ENCODE measurements at regions not wholly inside any gene's neighbourhood (a gene's known extent, or its start where the extent isn't known, plus 50 kb on each side); places are given as distances from the start of the nearest gene placed in this dataset.

DNA sequence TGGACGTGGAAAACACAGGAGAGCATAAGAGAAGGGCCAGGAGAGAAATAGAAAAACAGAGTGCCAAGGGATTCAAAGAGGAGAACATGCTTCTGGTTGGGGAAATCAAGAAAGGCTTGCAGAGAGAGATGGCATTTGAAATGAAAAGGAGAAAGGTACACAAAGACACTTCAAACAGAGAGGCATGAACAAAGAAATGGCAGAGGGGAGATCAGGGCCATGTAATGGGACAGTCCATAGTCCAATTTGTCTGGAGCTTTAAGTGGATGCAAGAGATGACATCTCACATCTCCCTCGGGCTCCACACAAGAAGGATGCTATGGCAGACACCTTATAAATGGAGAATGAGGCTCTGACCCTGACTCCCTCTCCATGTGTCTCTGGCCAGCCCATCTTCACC is 331.1 kb downstream of the MLLT3 start:
- H3K4me1 ChIP-seq = no peaks in the 10 kb centered on the region
- TF ChIP-seq EP300 (IDR thresholded peaks at IDR 0.05) (no peak), POLR2AphosphoS5 (IDR thresholded peaks at IDR 0.05) (no peak), POLR2A (IDR thresholded peaks at IDR 0.05) (no peak)
- TF ChIP-seq, protein P1, sequence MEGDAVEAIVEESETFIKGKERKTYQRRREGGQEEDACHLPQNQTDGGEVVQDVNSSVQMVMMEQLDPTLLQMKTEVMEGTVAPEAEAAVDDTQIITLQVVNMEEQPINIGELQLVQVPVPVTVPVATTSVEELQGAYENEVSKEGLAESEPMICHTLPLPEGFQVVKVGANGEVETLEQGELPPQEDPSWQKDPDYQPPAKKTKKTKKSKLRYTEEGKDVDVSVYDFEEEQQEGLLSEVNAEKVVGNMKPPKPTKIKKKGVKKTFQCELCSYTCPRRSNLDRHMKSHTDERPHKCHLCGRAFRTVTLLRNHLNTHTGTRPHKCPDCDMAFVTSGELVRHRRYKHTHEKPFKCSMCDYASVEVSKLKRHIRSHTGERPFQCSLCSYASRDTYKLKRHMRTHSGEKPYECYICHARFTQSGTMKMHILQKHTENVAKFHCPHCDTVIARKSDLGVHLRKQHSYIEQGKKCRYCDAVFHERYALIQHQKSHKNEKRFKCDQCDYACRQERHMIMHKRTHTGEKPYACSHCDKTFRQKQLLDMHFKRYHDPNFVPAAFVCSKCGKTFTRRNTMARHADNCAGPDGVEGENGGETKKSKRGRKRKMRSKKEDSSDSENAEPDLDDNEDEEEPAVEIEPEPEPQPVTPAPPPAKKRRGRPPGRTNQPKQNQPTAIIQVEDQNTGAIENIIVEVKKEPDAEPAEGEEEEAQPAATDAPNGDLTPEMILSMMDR (IDR thresholded peaks at IDR 0.05) = no peak
- H3K4me3 ChIP-seq = no peak overlapping the region
- no peak overlapping the region for H3K27ac ChIP-seq
- WGBS, 5 donors = 64 to 77% (median 66%) methylated on average over 2 of the region's 2 CpGs
- intact Hi-C loops (cut with DNase I; ENCODE audit: low total_unique reads) = no loop called here
- H3K9me3 ChIP-seq = no peaks in the 10 kb centered on the region
- H3K36me3 ChIP-seq = no peaks in the 10 kb centered on the region
- DNase-seq = no peak
- H3K27me3 ChIP-seq = no peaks in the 10 kb centered on the region

DNA sequence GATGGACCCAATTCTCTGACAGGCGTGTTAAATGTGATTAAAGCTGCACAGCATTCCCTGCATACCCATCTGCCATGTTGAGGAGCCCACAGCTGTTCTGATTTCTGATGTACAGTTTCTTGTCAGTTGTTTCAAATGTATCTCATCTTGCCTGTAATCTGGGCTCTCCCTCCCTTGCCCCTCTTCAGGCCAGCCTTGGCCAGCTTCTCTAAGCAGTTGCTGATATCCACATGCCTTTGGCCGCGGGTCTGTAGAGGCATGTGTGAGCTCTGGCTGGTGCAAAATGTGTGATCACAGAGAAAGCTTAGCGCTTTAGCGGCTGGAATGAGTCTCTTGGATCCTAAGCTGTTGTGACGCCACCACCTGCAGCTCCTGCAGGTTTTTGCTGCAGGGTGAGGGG is 332.0 kb downstream of the MLLT3 start:
- intact Hi-C loops (cut with DNase I; ENCODE audit: low total_unique reads) = no loop called here
- no peaks in the 10 kb centered on the region for H3K4me1 ChIP-seq
- 73 to 86% (median 83%) methylated on average over 6 of the region's 6 CpGs for WGBS, 5 donors
- no peaks in the 10 kb centered on the region for H3K9me3 ChIP-seq
- H3K4me3 ChIP-seq = no peak overlapping the region
- H3K27ac ChIP-seq = no peak overlapping the region
- no peaks in the 10 kb centered on the region for H3K27me3 ChIP-seq
- no peak for DNase-seq
- TF ChIP-seq POLR2AphosphoS5 (IDR thresholded peaks at IDR 0.05) (no peak), EP300 (IDR thresholded peaks at IDR 0.05) (no peak), POLR2A (IDR thresholded peaks at IDR 0.05) (no peak)
- TF ChIP-seq, protein P1 (IDR thresholded peaks at IDR 0.05) = no peak
- H3K36me3 ChIP-seq = no peaks in the 10 kb centered on the region

DNA sequence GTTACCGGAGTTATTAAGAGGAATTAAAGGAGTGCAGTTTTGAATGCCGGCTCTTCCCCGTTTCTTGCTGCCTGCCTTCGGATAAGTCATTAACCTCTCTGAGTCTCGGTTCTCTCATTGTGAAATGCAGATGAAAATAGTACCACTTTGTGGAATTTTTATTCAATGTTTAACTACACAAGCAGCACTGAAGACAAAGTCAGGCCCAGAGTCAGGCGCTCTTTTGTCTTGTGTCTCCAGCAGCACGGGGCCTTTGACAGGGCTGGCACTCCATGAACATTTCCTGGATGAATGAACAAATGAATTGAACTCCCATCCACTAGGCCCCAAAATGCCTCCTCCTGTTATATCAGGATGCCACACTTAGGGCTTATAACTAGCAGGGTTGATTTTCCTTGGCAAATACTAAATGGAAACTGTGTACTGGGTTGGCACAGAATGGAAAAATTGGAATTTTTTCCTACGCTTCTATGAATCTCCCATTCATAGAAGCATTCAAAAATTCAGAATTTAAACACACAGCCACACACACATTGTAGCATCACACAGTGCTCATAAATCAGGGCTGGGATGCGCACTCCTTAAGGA is 332.8 kb downstream of the MLLT3 start:
- WGBS, 5 donors = 77 to 85% (median 81%) methylated on average over 9 of the region's 9 CpGs
- Histone ChIP-seq H3K27ac (no peak overlapping the region), H3K4me1 (no peaks in the 10 kb centered on the region), H3K9me3 (no peaks in the 10 kb centered on the region), H3K27me3 (no peaks in the 10 kb centered on the region), H3K4me3 (no peak overlapping the region), H3K36me3 (no peaks in the 10 kb centered on the region)
- intact Hi-C loops (cut with DNase I; ENCODE audit: low total_unique reads) = no loop called here
- no peak for TF ChIP-seq POLR2AphosphoS5 (IDR thresholded peaks at IDR 0.05)
- no peak for TF ChIP-seq EP300 (IDR thresholded peaks at IDR 0.05)
- no peak for TF ChIP-seq POLR2A (IDR thresholded peaks at IDR 0.05)
- TF ChIP-seq, protein P1 (IDR thresholded peaks at IDR 0.05) = no peak
- DNase-seq = no peak

DNA sequence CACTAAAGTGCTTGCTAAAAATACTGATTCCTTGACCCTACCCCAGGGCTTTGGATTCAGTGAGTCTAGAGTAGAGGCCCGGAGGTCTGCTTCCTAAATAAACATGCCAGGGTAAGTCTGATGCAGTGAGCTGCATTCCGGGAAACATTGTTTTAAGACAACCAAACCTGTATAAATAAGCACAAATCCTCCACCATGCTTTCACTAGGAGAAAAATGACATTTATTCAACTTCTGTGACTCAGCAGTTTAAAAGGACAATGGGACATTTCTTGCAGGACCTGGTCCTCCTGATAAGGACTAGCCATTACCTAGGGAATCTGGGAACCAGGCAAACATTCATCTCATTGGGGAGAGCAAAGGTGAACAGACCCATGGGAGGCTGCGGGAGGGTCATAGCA is 335.3 kb downstream of the MLLT3 start:
- TF ChIP-seq POLR2AphosphoS5 (IDR thresholded peaks at IDR 0.05) (no peak), EP300 (IDR thresholded peaks at IDR 0.05) (no peak), POLR2A (IDR thresholded peaks at IDR 0.05) (no peak)
- intact Hi-C loops (cut with DNase I; ENCODE audit: low total_unique reads) = no loop called here
- Histone ChIP-seq H3K4me3 (no peak overlapping the region), H3K9me3 (no peaks in the 10 kb centered on the region), H3K4me1 (no peaks in the 10 kb centered on the region), H3K27me3 (no peaks in the 10 kb centered on the region), H3K36me3 (no peaks in the 10 kb centered on the region), H3K27ac (no peak overlapping the region)
- WGBS, 5 donors = 43 to 50% (median 49%) methylated on average over 3 of the region's 3 CpGs
- DNase-seq = no peak

DNA sequence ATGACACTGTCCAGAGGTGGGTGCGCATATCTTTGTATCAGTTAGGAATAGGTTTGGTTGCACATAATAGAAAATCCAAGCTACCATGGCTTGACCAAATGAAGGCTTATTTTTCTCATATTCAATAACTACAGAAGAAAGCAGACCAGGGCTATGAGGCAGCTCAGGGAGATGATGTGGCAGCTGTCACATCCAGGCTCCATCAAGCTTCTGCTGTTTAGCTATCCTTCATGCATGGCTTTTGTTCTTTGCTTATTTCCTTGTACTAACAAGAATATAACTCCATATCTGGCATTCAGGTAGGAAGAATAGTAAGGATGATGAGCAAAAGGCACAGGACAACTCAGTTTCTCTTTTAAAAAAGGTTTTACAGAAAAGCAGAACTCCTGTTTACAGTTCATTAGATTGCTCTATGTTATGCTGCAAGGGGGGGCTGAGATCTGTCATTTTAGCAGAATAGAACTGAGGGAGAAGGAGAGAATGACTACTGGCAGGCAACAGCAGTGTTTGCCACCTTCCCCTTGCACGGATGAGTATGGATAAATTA is 336.1 kb downstream of the MLLT3 start:
- TF ChIP-seq EP300 (IDR thresholded peaks at IDR 0.05) (no peak), POLR2A (IDR thresholded peaks at IDR 0.05) (no peak), POLR2AphosphoS5 (IDR thresholded peaks at IDR 0.05) (no peak)
- TF ChIP-seq, protein P1 (IDR thresholded peaks at IDR 0.05) = no peak
- no peak for DNase-seq
- intact Hi-C loops (cut with DNase I; ENCODE audit: low total_unique reads) = no loop called here
- Histone ChIP-seq H3K36me3 (no peaks in the 10 kb centered on the region), H3K27me3 (no peaks in the 10 kb centered on the region), H3K27ac (no peak overlapping the region), H3K9me3 (no peaks in the 10 kb centered on the region), H3K4me1 (no peaks in the 10 kb centered on the region), H3K4me3 (no peak overlapping the region)
- WGBS, 5 donors = 48 to 77% (median 59%) methylated on average over 2 of the region's 2 CpGs

All from stomach (tissue), 8 donors.